GM04504 (cell line): ENCODE measurements at regions not wholly inside any gene's neighbourhood (a gene's known extent, or its start where the extent isn't known, plus 50 kb on each side); places are given as distances from the start of the nearest gene placed in this dataset.
"Not testable (repeated sequence)": the region's sequence is repeated elsewhere in the genome, so short reads cannot be mapped to it uniquely, and the experiment has no call there.

Experiments used
- DNase-seq: peaks from one replicate; pipeline ENCODE4 v3.0.0-alpha.2; 2012; ENCODE audit warnings: low read depth

DNA sequence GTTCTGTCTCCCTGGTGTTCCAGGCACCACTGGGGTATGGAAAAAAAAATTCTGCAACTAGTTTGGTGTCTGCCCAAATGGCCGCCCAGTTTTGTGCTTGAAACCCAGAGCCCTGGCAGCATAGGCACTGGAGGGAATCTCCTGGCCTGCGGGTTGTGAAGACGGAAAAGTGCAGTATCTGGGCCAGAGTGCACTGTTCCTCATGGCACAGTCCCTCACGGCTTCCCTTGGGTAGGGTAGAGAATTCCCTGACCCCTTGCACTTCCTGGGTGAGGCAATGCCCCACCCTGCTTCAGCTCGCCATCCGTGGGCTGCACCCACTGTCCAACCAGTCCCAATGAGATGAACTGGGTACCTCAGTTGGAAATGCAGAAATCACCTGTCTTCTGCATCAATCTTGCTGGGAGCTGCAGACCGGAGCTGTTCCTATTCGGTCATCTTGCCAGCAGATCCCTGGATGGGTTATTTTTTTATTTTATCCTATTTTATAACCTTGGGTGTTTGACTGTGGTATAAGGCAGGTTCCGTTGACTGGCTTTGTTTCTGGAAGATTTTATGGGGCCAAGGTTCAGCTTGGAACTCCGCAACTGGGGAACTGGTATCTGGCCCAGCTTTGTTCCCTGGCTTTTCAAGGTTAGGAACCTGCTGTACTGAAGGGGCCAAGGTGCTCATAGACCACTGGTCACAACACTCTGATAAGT is 59.5 kb upstream of the IRAK1BP1 start:
- DNase-seq: not testable (repeated sequence)

DNA sequence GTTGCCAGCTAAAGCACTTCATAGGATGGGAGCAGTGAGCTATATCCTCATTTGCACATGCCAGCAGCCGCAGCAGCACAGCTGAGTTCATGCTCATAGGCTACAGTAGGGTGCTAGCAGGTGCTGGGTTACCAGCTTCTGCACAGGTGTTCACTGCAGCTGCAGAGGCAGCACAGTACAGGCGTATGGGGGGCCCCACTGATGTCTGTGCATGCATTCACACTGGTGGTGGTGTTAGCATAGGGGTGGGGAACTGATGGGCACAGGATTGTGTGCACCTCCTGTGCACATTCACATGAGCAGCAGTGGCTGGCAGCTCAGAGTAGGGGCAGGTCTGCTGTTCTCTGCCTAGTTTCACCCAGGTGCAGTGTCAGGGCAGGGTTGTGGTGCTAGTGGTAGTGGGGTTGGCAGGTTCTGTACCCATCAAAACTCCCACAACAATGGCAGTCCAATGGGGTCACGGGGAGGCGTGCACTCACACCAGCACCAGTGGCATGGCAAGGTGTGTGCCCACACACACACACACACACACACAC is 58.9 kb upstream of the IRAK1BP1 start:
- DNase-seq: no peak

DNA sequence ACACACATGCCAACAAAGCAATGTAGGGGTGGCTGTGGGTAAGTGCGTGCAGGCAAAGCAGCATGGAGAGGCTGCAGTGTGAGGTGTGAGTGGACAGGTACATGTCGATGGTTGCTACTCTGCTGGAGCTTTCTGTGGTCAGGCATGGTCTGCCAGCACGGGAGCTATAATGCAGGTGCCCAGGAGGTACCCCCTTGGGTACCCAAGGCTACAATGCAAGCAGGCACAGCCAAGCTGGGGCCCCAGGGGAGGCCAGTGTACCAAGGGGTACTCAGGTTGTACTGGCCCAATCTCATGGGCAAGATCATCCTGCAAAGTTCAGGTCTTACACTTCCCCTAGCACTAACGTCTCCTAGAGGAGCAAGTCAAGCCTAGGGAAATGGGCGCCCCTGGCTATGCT is 58.4 kb upstream of the IRAK1BP1 start:
- no peak for DNase-seq

DNA sequence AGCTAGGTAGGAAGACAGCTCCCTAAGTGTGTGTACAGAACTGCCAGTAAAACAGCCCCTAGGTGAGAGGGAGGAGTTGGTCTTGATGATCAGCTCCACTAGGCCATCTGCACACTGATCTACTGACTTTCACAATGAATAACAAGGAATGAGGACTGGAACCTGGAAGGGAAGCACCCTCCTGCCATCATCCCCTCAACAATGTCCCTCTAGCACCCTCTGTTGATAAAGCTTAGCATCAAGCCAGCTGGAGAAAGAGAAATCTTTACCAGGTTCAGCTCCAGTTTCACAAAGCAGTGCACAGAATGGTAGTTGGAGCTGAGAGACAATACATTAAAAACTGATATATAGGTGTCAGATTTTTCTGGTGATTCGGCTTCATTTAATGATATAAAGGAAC is 57.2 kb upstream of the IRAK1BP1 start:
- peak; percentile 20 for DNase-seq

DNA sequence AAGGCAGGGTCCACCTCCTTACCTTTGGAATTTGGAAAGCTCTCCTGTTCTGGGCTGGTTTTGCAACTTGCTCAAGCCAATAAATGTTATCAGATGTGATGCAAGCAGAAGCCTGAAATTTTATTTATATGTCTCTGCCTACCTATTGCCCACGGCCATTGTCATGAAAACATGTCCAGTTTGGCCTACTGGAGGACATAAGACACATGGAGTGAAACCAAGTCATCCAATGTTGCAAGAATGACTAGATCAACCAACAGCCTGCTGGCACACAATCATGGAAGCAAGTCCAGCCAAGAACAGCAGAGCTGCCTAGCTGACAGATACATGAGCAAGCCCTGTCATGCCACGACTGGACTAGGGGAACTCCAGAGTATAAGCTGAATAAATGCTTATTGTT is 56.7 kb upstream of the IRAK1BP1 start:
- DNase-seq: peak; percentile 5
